Activated CD8-positive, alpha-beta T cell treated with anti-CD3 and anti-CD28 coated beads for 36 hours (primary cell): ENCODE measurements at regions not wholly inside any gene's neighbourhood (a gene's known extent, or its start where the extent isn't known, plus 50 kb on each side); places are given as distances from the start of the nearest gene placed in this dataset.

Experiments
- ATAC-seq: fragments of 200-7000 bp; cut with Tn5 transposase; one replicate; pipeline ENCODE4 v1.10.0; 2021; ENCODE audit warnings: mild to moderate bottlenecking, moderate library complexity
- CTCF ChIA-PET: fragments of 350-600 bp; sonication (Branson Sonifier 250); formaldehyde crosslinking; loops from one replicate; lab custom pipeline; 2021; ENCODE audit warnings: antibody characterized with exemption; lab: Charles Lee
- POLR2A ChIA-PET: fragments of 350-600 bp; sonication (Branson Sonifier 250); formaldehyde crosslinking; loops from one replicate; lab custom pipeline; 2021; ENCODE audit warnings: antibody characterized with exemption; lab: Charles Lee
- DNase-seq: peaks from one replicate; pipeline ENCODE4 v3.0.0-alpha.2; 2020
- H3K27ac Mint-ChIP-seq: one replicate; pipeline ENCODE4 v1.8.0; 2021; ENCODE audit warnings: mild to moderate bottlenecking, mixed read lengths
- H3K27me3 Mint-ChIP-seq: one replicate; pipeline ENCODE4 v1.8.0; 2021; ENCODE audit warnings: mixed read lengths
- H3K36me3 Mint-ChIP-seq: one replicate; pipeline ENCODE4 v1.8.0; 2021; ENCODE audit warnings: low read depth, mixed read lengths
- H3K4me1 Mint-ChIP-seq: one replicate; pipeline ENCODE4 v1.8.0; 2021; ENCODE audit warnings: low read depth, mixed read lengths
- H3K4me3 Mint-ChIP-seq: one replicate; pipeline ENCODE4 v1.8.0; 2021; ENCODE audit warnings: mild to moderate bottlenecking, moderate library complexity, mixed read lengths
- H3K9me3 Mint-ChIP-seq: one replicate; pipeline ENCODE4 v1.8.0; 2021; ENCODE audit warnings: mixed read lengths
- CTCF ChIP-seq: fragments of 200-600 bp; IDR thresholded peaks from one replicate; pipeline ENCODE4 v1.8.0; 2022; ENCODE audit warnings: antibody characterized with exemption, mild to moderate bottlenecking
- intact Hi-C: fragments of 100-400 bp; cut with micrococcal nuclease; formaldehyde crosslinking; loops from one replicate; pipeline ENCODE4 v1.10.0; 2022

- no peak overlapping the region for H3K27ac Mint-ChIP-seq
- TF ChIP-seq CTCF, result no peak
- no peak overlapping the region for H3K4me3 Mint-ChIP-seq
- H3K9me3 Mint-ChIP-seq, result no peaks in the 10 kb centered on the region
- no peaks in the 10 kb centered on the region for H3K27me3 Mint-ChIP-seq
- no peaks in the 10 kb centered on the region for H3K4me1 Mint-ChIP-seq
- intact Hi-C loops, result no loop called here
- ChIA-PET POLR2A (no interaction called here), CTCF (no interaction called here)
- ATAC-seq, result no peak
- DNase-seq, result no peak
- H3K36me3 Mint-ChIP-seq, result no peaks in the 10 kb centered on the region
These were observed 238.0 kb upstream of the TBL1XR1 start for GRCh38 chr3:177435301-177435700.

GRCh38 chr3:177437513-177438337, 240.4 kb upstream of the TBL1XR1 start:
- DNase-seq (no peak), ATAC-seq (no peak)
- no peaks in the 10 kb centered on the region for H3K9me3 Mint-ChIP-seq
- CTCF ChIA-PET, result no interaction called here
- no peak overlapping the region for H3K4me3 Mint-ChIP-seq
- H3K27me3 Mint-ChIP-seq, result no peaks in the 10 kb centered on the region
- TF ChIP-seq CTCF, result no peak
- H3K4me1 Mint-ChIP-seq, result no peaks in the 10 kb centered on the region
- POLR2A ChIA-PET, result no interaction called here
- intact Hi-C loops, result no loop called here
- H3K27ac Mint-ChIP-seq, result no peak overlapping the region
- H3K36me3 Mint-ChIP-seq, result no peaks in the 10 kb centered on the region

- CTCF ChIA-PET, result no interaction called here
These were observed 241.4 kb upstream of the TBL1XR1 start for GRCh38 chr3:177438596-177439220.

GRCh38 chr3:177439694-177440269, 242.5 kb upstream of the TBL1XR1 start:
- TF ChIP-seq CTCF, result no peak
- Mint-ChIP-seq H3K36me3 (no peaks in the 10 kb centered on the region), H3K4me1 (no peaks in the 10 kb centered on the region), H3K4me3 (no peak overlapping the region), H3K9me3 (no peaks in the 10 kb centered on the region), H3K27ac (no peak overlapping the region), H3K27me3 (no peaks in the 10 kb centered on the region)
- intact Hi-C loops, result no loop called here
- ChIA-PET CTCF (no interaction called here), POLR2A (no interaction called here)
- DNase-seq (no peak), ATAC-seq (no peak)

More at GRCh38 chr3:177438596-177439220, 241.4 kb upstream of the TBL1XR1 start:
- Mint-ChIP-seq H3K27me3 (no peaks in the 10 kb centered on the region), H3K4me3 (no peak overlapping the region), H3K4me1 (no peaks in the 10 kb centered on the region), H3K27ac (no peak overlapping the region), H3K36me3 (no peaks in the 10 kb centered on the region), H3K9me3 (no peaks in the 10 kb centered on the region)
- ATAC-seq, result no peak
- POLR2A ChIA-PET, result no interaction called here
- no peak for TF ChIP-seq CTCF
- intact Hi-C loops, result no loop called here
- no peak for DNase-seq
